SK-N-SH (cell line): ENCODE measurements at regions not wholly inside any gene's neighbourhood (a gene's known extent, or its start where the extent isn't known, plus 50 kb on each side); places are given as distances from the start of the nearest gene placed in this dataset.
"Not testable (repeated sequence)": the region's sequence is repeated elsewhere in the genome, so short reads cannot be mapped to it uniquely, and the experiment has no call there.

Experiments
- EP300 ChIP-seq, 2 experiments: IDR thresholded peaks; 2 replicates each; pipeline versions ENCODE4 v1.4.0 to v1.6.1; 2012; ENCODE audit warnings: borderline replicate concordance in 1 of 2, low read depth in 1 of 2, low read length in 1 of 2
- MAX ChIP-seq: IDR thresholded peaks from 2 replicates; pipeline ENCODE4 v1.4.0; 2012; ENCODE audit warnings: low read depth
- POLR2AphosphoS5 ChIP-seq: IDR thresholded peaks from 2 replicates; pipeline ENCODE4 v1.6.1; 2012; ENCODE audit warnings: low read depth, low read length
- RFX5 ChIP-seq: IDR thresholded peaks from 2 replicates; pipeline ENCODE4 v1.6.1; 2012; ENCODE audit warnings: mild to moderate bottlenecking, improper control_type of control experiment, low read length
- RXRA ChIP-seq: IDR thresholded peaks from 2 replicates; pipeline ENCODE4 v1.4.0; 2012; ENCODE audit warnings: low read depth, mild to moderate bottlenecking, borderline replicate concordance
- TF ChIP-seq, protein P1 (sequence below): fragments of 200-600 bp; sonication (generic); IDR thresholded peaks from 2 replicates; pipeline ENCODE4 v1.6.1; 2017; ENCODE audit warnings: antibody characterized with exemption, mild to moderate bottlenecking, moderate library complexity

GRCh38 chr5:174586163-174586562 is 138.2 kb upstream of the MSX2 start:
- TF ChIP-seq POLR2AphosphoS5; RXRA; RFX5; MAX; EP300 (IDR thresholded peaks at IDR 0.05; ENCODE audit: borderline replicate concordance in 1 of 2, low read depth in 1 of 2, low read length in 1 of 2): not testable (repeated sequence)
- TF ChIP-seq, protein P1, sequence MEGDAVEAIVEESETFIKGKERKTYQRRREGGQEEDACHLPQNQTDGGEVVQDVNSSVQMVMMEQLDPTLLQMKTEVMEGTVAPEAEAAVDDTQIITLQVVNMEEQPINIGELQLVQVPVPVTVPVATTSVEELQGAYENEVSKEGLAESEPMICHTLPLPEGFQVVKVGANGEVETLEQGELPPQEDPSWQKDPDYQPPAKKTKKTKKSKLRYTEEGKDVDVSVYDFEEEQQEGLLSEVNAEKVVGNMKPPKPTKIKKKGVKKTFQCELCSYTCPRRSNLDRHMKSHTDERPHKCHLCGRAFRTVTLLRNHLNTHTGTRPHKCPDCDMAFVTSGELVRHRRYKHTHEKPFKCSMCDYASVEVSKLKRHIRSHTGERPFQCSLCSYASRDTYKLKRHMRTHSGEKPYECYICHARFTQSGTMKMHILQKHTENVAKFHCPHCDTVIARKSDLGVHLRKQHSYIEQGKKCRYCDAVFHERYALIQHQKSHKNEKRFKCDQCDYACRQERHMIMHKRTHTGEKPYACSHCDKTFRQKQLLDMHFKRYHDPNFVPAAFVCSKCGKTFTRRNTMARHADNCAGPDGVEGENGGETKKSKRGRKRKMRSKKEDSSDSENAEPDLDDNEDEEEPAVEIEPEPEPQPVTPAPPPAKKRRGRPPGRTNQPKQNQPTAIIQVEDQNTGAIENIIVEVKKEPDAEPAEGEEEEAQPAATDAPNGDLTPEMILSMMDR = not testable (repeated sequence)
